A673 (cell line): ENCODE measurements at regions not wholly inside any gene's neighbourhood (a gene's known extent, or its start where the extent isn't known, plus 50 kb on each side); places are given as distances from the start of the nearest gene placed in this dataset.

ENCODE experiments used
- BruUV-seq: library from RNA; stranded (reverse); fragments of 400-500 nt; replicated peaks from 2 replicates; lab custom pipeline; 2021; lab: Mats Ljungman, UMichigan
- CTCF ChIA-PET: fragments of 300-600 bp; sonication (Branson Sonifier 250); formaldehyde crosslinking; loops from one replicate; lab custom pipeline; 2022; ENCODE audit warnings: antibody characterized with exemption; lab: Charles Lee
- POLR2A ChIA-PET: fragments of 300-600 bp; sonication (Branson Sonifier 250); formaldehyde crosslinking; loops from one replicate; lab custom pipeline; 2022; ENCODE audit warnings: antibody characterized with exemption; ENCODE audit not compliant: low non-redundant PET; lab: Charles Lee
- DNase-seq: peaks from one replicate; pipeline ENCODE4 v3.0.0-alpha.2; 2015; ENCODE audit warnings: low spot score
- H3K27ac ChIP-seq: fragments of 200-600 bp; sonication (generic); 2 replicates; pipeline ENCODE4 v1.5.1; 2016; ENCODE audit warnings: mixed run types, low read depth, mild to moderate bottlenecking, mixed read lengths, antibody characterized with exemption, low read length; ENCODE audit not compliant: poor library complexity, severe bottlenecking
- H3K27me3 ChIP-seq: fragments of 200-600 bp; sonication (generic); replicated peaks from 2 replicates; pipeline ENCODE4 v1.6.1; 2017; ENCODE audit warnings: mixed run types, low read depth, mild to moderate bottlenecking, mixed read lengths, antibody characterized with exemption, low read length; ENCODE audit not compliant: insufficient read depth, poor library complexity
- H3K36me3 ChIP-seq: fragments of 200-600 bp; sonication (generic); 2 replicates; pipeline ENCODE4 v1.6.1; 2016; ENCODE audit warnings: mixed run types, mild to moderate bottlenecking, mixed read lengths, antibody characterized with exemption, low read length; ENCODE audit not compliant: insufficient read depth, poor library complexity, severe bottlenecking
- H3K4me1 ChIP-seq: fragments of 200-600 bp; sonication (generic); 2 replicates; pipeline ENCODE4 v1.6.1; 2017; ENCODE audit warnings: mixed run types, mild to moderate bottlenecking, mixed read lengths, antibody characterized with exemption, low read length; ENCODE audit not compliant: insufficient read depth, poor library complexity, severe bottlenecking
- H3K4me3 ChIP-seq: fragments of 200-600 bp; sonication (generic); 2 replicates; pipeline ENCODE4 v1.5.1; 2016; ENCODE audit warnings: low read depth, mixed run types, mild to moderate bottlenecking, mixed read lengths, low read length; ENCODE audit not compliant: poor library complexity, severe bottlenecking
- H3K9me3 ChIP-seq: fragments of 200-600 bp; sonication (generic); 2 replicates; pipeline ENCODE4 v1.6.1; 2016; ENCODE audit warnings: mixed run types, low read depth, mild to moderate bottlenecking, mixed read lengths, antibody characterized with exemption, low read length; ENCODE audit not compliant: poor library complexity, severe bottlenecking
- EZH2 ChIP-seq: fragments of 200-600 bp; sonication (generic); IDR thresholded peaks from 2 replicates; pipeline ENCODE4 v1.6.1; 2017; ENCODE audit warnings: borderline replicate concordance, low read depth, mild to moderate bottlenecking, mixed read lengths, antibody characterized with exemption, low read length; ENCODE audit not compliant: poor library complexity, severe bottlenecking
- intact Hi-C: fragments of 100-400 bp; cut with micrococcal nuclease; formaldehyde crosslinking; loops from one replicate; pipeline ENCODE4 v1.10.0; 2022; ENCODE audit not compliant: unreplicated experiment
- TF ChIP-seq, protein P1 (sequence below): fragments of 300-800, 200-600 bp; sonication (generic); conservative IDR thresholded peaks from 2 replicates; pipeline ENCODE4 v1.5.1; 2017; ENCODE audit warnings: low read depth, mild to moderate bottlenecking, antibody characterized with exemption, low read length, moderate library complexity, mixed read lengths

DNA sequence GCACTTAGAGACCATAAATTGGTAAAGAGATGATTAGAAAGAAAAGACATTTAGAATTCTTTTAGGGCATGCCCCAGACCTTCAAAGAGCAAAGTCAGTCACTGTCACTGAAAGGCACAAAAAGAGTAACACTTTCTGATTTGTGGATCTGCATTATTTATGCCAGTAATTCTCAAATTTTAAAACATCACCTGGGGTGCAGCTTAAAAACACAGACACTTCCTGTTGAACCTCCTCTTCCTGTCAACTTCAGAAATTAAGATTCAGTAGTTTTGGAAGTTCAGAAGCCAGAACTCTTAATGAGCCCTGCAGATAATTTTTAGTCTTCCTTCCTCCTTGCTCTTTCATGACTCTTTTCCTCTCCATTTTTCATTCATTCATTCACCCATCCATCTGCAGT is 137.5 kb downstream of the NRN1 start:
- TF ChIP-seq, protein P1, sequence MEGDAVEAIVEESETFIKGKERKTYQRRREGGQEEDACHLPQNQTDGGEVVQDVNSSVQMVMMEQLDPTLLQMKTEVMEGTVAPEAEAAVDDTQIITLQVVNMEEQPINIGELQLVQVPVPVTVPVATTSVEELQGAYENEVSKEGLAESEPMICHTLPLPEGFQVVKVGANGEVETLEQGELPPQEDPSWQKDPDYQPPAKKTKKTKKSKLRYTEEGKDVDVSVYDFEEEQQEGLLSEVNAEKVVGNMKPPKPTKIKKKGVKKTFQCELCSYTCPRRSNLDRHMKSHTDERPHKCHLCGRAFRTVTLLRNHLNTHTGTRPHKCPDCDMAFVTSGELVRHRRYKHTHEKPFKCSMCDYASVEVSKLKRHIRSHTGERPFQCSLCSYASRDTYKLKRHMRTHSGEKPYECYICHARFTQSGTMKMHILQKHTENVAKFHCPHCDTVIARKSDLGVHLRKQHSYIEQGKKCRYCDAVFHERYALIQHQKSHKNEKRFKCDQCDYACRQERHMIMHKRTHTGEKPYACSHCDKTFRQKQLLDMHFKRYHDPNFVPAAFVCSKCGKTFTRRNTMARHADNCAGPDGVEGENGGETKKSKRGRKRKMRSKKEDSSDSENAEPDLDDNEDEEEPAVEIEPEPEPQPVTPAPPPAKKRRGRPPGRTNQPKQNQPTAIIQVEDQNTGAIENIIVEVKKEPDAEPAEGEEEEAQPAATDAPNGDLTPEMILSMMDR = no peak
- TF ChIP-seq EZH2 = no peak
- no TSS peak for BruUV-seq
- Histone ChIP-seq H3K4me3 (no peak overlapping the region), H3K27me3 (no peaks in the 10 kb centered on the region), H3K27ac (no peak overlapping the region), H3K4me1 (no peaks in the 10 kb centered on the region), H3K9me3 (peaks cover 13% of the 10 kb centered on the region), H3K36me3 (no peaks in the 10 kb centered on the region)
- DNase-seq = no peak
- intact Hi-C loops = no loop called here
- CTCF ChIA-PET = no interaction called here
- POLR2A ChIA-PET = interaction anchor here (0.7 kb wide), 1 partner anchor 418 kb away, joined by 4 read pairs; no protein-coding TSS in a partner anchor

DNA sequence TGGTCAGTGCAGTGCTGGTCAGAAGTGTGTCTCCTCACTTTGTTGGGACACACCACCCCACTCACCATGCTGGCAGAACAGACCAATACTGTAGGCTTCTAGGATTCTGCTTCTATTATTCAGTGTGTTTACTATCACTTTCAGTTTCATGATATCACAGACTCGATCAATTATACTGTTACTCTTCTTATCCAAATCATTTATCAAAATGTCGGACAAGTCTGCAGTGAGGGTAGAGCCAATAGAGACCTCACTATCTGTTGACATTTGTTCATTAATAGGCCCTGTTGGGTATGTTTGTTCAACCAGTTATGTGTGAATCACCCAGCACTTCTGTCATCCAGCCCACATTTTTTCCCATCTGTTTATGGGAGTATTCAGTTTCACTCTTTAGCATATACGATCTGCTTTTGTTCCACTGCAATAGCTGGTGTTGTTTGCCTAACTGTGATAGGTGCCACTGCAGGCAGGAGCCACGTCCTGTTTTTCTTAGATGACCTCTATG is 140.1 kb downstream of the NRN1 start:
- ChIA-PET CTCF (no interaction called here), POLR2A (no interaction called here)
- no TSS peak for BruUV-seq
- Histone ChIP-seq H3K36me3 (no peaks in the 10 kb centered on the region), H3K4me1 (no peaks in the 10 kb centered on the region), H3K4me3 (no peak overlapping the region), H3K27me3 (no peaks in the 10 kb centered on the region), H3K27ac (no peak overlapping the region), H3K9me3 (peaks cover 13% of the 10 kb centered on the region)
- no peak for DNase-seq
- intact Hi-C loops = no loop called here
- TF ChIP-seq EZH2 = no peak
- TF ChIP-seq, protein P1 = no peak

DNA sequence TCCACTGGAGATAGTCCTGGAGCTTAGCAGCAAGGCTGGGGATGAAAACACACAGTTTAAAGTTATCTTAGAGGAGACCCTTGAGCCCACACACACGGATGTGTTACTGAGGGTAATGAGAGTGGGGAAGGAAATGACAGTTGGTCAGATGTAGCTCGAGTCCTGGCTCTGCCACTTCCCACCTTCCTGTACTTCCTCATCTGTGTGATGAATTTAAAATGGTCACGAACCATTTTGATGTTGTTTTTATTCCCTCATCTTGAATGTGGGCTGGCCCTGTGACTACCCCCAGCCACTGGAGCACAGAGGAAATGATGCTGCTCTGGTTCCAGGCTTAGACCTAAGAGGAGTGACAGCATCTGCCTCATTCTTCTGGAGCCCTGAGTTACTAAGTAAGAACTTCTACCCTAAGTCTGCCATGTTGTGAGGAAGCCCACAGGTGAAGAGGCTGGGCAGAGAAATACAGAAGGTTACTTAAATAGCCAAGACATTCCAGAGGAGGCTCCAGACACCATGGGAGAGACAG is 141.2 kb downstream of the NRN1 start:
- H3K27ac ChIP-seq = no peak overlapping the region
- DNase-seq = no peak
- no peak overlapping the region for H3K4me3 ChIP-seq
- no peaks in the 10 kb centered on the region for H3K36me3 ChIP-seq
- ChIA-PET CTCF (no interaction called here), POLR2A (no interaction called here)
- no peaks in the 10 kb centered on the region for H3K4me1 ChIP-seq
- no peaks in the 10 kb centered on the region for H3K27me3 ChIP-seq
- intact Hi-C loops = no loop called here
- BruUV-seq = no TSS peak
- peaks cover 6% of the 10 kb centered on the region for H3K9me3 ChIP-seq
- no peak for TF ChIP-seq EZH2
- TF ChIP-seq, protein P1 = no peak
